Prostate gland (tissue), 2 donors: ENCODE measurements at regions not wholly inside any gene's neighbourhood (a gene's known extent, or its start where the extent isn't known, plus 50 kb on each side); places are given as distances from the start of the nearest gene placed in this dataset.

Experiments
- POLR2A ChIP-seq: fragments of 450-650 bp; IDR thresholded peaks from one replicate; pipeline ENCODE4 v1.6.1; 2016; ENCODE audit warnings: antibody characterized with exemption, mild to moderate bottlenecking
- TF ChIP-seq, protein P1 (sequence below), 4 experiments: fragments of 200-600 bp in 2 of 4; fragments of 450-650 bp in 2 of 4; sonication (generic) in 2 of 4; IDR thresholded peaks; 1 replicate in 3 of 4; 2 replicates in 1 of 4; pipeline ENCODE4 v1.5.1; 2016 to 2019; ENCODE audit warnings: antibody characterized with exemption in 4 of 4, mild to moderate bottlenecking in 2 of 4, moderate library complexity in 2 of 4

DNA sequence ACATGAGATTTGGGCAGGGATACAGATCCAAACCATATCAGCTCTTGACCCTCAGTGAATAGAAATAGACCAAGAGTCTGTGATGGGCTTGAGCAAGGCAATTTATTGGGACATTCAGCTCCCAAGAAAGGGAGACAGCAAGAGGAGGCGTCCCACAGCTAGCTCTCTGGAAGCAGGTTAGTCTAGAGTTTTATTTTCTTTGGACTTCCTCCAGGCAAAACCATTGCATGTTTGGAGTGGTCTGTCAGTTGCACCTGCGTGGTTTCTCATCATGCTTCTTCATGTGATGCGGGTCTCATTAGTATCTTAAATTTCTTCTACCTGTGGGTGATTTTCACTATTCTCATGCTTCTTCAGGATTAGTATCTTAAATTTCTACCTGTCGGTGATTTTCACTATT lies 1530.6 kb downstream of the PLA2G4A start:
- no peak for TF ChIP-seq POLR2A
- TF ChIP-seq, protein P1, sequence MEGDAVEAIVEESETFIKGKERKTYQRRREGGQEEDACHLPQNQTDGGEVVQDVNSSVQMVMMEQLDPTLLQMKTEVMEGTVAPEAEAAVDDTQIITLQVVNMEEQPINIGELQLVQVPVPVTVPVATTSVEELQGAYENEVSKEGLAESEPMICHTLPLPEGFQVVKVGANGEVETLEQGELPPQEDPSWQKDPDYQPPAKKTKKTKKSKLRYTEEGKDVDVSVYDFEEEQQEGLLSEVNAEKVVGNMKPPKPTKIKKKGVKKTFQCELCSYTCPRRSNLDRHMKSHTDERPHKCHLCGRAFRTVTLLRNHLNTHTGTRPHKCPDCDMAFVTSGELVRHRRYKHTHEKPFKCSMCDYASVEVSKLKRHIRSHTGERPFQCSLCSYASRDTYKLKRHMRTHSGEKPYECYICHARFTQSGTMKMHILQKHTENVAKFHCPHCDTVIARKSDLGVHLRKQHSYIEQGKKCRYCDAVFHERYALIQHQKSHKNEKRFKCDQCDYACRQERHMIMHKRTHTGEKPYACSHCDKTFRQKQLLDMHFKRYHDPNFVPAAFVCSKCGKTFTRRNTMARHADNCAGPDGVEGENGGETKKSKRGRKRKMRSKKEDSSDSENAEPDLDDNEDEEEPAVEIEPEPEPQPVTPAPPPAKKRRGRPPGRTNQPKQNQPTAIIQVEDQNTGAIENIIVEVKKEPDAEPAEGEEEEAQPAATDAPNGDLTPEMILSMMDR (IDR thresholded peaks at IDR 0.05), result no peak
